ENCODE measurements at regions not wholly inside any gene's neighbourhood (a gene's known extent, or its start where the extent isn't known, plus 50 kb on each side); places are given as distances from the start of the nearest gene placed in this dataset.

- H3K4me3 ChIP-seq (ENCODE audit: low read depth, low read length): no peak overlapping the region
- DNase-seq (ENCODE audit: low read depth): no peak
- TF ChIP-seq CTCF (IDR thresholded peaks at IDR 0.05; ENCODE audit: insufficient read depth, low read depth, low read length): no peak
These were observed 1153.9 kb downstream of the CDH11 start for GRCh38 chr16:63967966-63968365.

- TF ChIP-seq CTCF (IDR thresholded peaks at IDR 0.05; ENCODE audit: insufficient read depth, low read depth, low read length): no peak
- DNase-seq (ENCODE audit: low read depth): no peak
- no peak overlapping the region for H3K4me3 ChIP-seq (ENCODE audit: low read depth, low read length)
These were observed 1161.5 kb downstream of the CDH11 start for GRCh38 chr16:63960321-63960720.

- TF ChIP-seq CTCF (IDR thresholded peaks at IDR 0.05; ENCODE audit: insufficient read depth, low read depth, low read length): no peak
- DNase-seq (ENCODE audit: low read depth): no peak
- H3K4me3 ChIP-seq (ENCODE audit: low read depth, low read length): no peak overlapping the region
These were observed 1174.8 kb downstream of the CDH11 start for GRCh38 chr16:63947022-63947421.

GRCh38 chr16:63945806-63946205 lies 1176.1 kb downstream of the CDH11 start:
- no peak for TF ChIP-seq CTCF (IDR thresholded peaks at IDR 0.05; ENCODE audit: insufficient read depth, low read depth, low read length)
- DNase-seq (ENCODE audit: low read depth): no peak
- no peak overlapping the region for H3K4me3 ChIP-seq (ENCODE audit: low read depth, low read length)

- no peak for TF ChIP-seq CTCF (IDR thresholded peaks at IDR 0.05; ENCODE audit: insufficient read depth, low read depth, low read length)
- H3K4me3 ChIP-seq (ENCODE audit: low read depth, low read length): no peak overlapping the region
- DNase-seq (ENCODE audit: low read depth): no peak
These were observed 1178.3 kb downstream of the CDH11 start for GRCh38 chr16:63943566-63943965.

GRCh38 chr16:63938661-63939060 lies 1183.2 kb downstream of the CDH11 start:
- DNase-seq (ENCODE audit: low read depth): no peak
- no peak for TF ChIP-seq CTCF (IDR thresholded peaks at IDR 0.05; ENCODE audit: insufficient read depth, low read depth, low read length)
- no peak overlapping the region for H3K4me3 ChIP-seq (ENCODE audit: low read depth, low read length)

- TF ChIP-seq CTCF (IDR thresholded peaks at IDR 0.05; ENCODE audit: insufficient read depth, low read depth, low read length): no peak
- no peak for DNase-seq (ENCODE audit: low read depth)
- H3K4me3 ChIP-seq (ENCODE audit: low read depth, low read length): no peak overlapping the region
These were observed 1188.0 kb downstream of the CDH11 start for GRCh38 chr16:63933841-63934240.

Measured in fibroblast of villous mesenchyme (primary cell).